IPS-15b (cell line): ENCODE measurements at regions not wholly inside any gene's neighbourhood (a gene's known extent, or its start where the extent isn't known, plus 50 kb on each side); places are given as distances from the start of the nearest gene placed in this dataset.

Experiments used
- H3K27me3 ChIP-seq: one replicate; pipeline ENCODE4 v1.6.1; 2013; ENCODE audit warnings: low read length; ENCODE audit not compliant: control insufficient read depth, insufficient read depth
- H3K36me3 ChIP-seq: one replicate; pipeline ENCODE4 v1.6.1; 2013; ENCODE audit warnings: low read length; ENCODE audit not compliant: control insufficient read depth, insufficient read depth
- H3K4me1 ChIP-seq: one replicate; pipeline ENCODE4 v1.6.1; 2013; ENCODE audit warnings: mild to moderate bottlenecking, low read length; ENCODE audit not compliant: control insufficient read depth, insufficient read depth
- H3K4me3 ChIP-seq: one replicate; pipeline ENCODE4 v1.5.1; 2013; ENCODE audit warnings: low read depth, low read length
- H3K9ac ChIP-seq: one replicate; pipeline ENCODE4 v1.6.1; 2013; ENCODE audit warnings: low read depth, mild to moderate bottlenecking, low read length
- H3K9me3 ChIP-seq: one replicate; pipeline ENCODE4 v1.6.1; 2013; ENCODE audit warnings: mild to moderate bottlenecking, low read length; ENCODE audit not compliant: control insufficient read depth, insufficient read depth

- no peaks in the 10 kb centered on the region for H3K4me1 ChIP-seq
- H3K36me3 ChIP-seq: no peaks in the 10 kb centered on the region
- no peak overlapping the region for H3K9ac ChIP-seq
- H3K4me3 ChIP-seq: no peak overlapping the region
- H3K9me3 ChIP-seq: no peaks in the 10 kb centered on the region
- H3K27me3 ChIP-seq: peaks cover 4% of the 10 kb centered on the region
Observed at GRCh38 chr20:63107449-63108200, 100.9 kb upstream of the BHLHE23 start.

GRCh38 chr20:63106765-63107448 is 100.1 kb upstream of the BHLHE23 start:
- Histone ChIP-seq H3K36me3 (no peaks in the 10 kb centered on the region), H3K4me3 (no peak overlapping the region), H3K4me1 (no peaks in the 10 kb centered on the region), H3K9ac (no peak overlapping the region), H3K27me3 (peaks cover 11% of the 10 kb centered on the region), H3K9me3 (no peaks in the 10 kb centered on the region)

GRCh38 chr20:63106108-63106764 is 99.5 kb upstream of the BHLHE23 start:
- Histone ChIP-seq H3K27me3 (peaks cover 17% of the 10 kb centered on the region), H3K36me3 (no peaks in the 10 kb centered on the region), H3K4me3 (no peak overlapping the region), H3K4me1 (no peaks in the 10 kb centered on the region), H3K9me3 (no peaks in the 10 kb centered on the region), H3K9ac (no peak overlapping the region)

GRCh38 chr20:63105211-63106107 is 98.7 kb upstream of the BHLHE23 start:
- Histone ChIP-seq H3K27me3 (peaks cover 25% of the 10 kb centered on the region), H3K9ac (no peak overlapping the region), H3K4me3 (no peak overlapping the region), H3K9me3 (no peaks in the 10 kb centered on the region), H3K4me1 (no peaks in the 10 kb centered on the region), H3K36me3 (no peaks in the 10 kb centered on the region)

- Histone ChIP-seq H3K4me1 (peaks cover 3% of the 10 kb centered on the region), H3K4me3 (no peak overlapping the region), H3K9ac (no peak overlapping the region), H3K27me3 (peaks cover 28% of the 10 kb centered on the region), H3K36me3 (no peaks in the 10 kb centered on the region), H3K9me3 (no peaks in the 10 kb centered on the region)
Observed at GRCh38 chr20:63104312-63105181, 97.8 kb upstream of the BHLHE23 start.

- Histone ChIP-seq H3K9ac (no peak overlapping the region), H3K36me3 (no peaks in the 10 kb centered on the region), H3K9me3 (no peaks in the 10 kb centered on the region), H3K4me3 (no peak overlapping the region), H3K4me1 (peaks cover 6% of the 10 kb centered on the region), H3K27me3 (peaks cover 37% of the 10 kb centered on the region)
Observed at GRCh38 chr20:63103402-63104311, 96.9 kb upstream of the BHLHE23 start.

GRCh38 chr20:63102721-63103375 is 96.1 kb upstream of the BHLHE23 start:
- peaks cover 41% of the 10 kb centered on the region for H3K27me3 ChIP-seq
- H3K36me3 ChIP-seq: no peaks in the 10 kb centered on the region
- peaks cover 6% of the 10 kb centered on the region for H3K4me1 ChIP-seq
- peak overlapping the region; percentile 53 for H3K4me3 ChIP-seq
- H3K9me3 ChIP-seq: no peaks in the 10 kb centered on the region
- H3K9ac ChIP-seq: no peak overlapping the region

- H3K27me3 ChIP-seq: peaks cover 41% of the 10 kb centered on the region
- no peaks in the 10 kb centered on the region for H3K9me3 ChIP-seq
- H3K4me1 ChIP-seq: peaks cover 6% of the 10 kb centered on the region
- no peaks in the 10 kb centered on the region for H3K36me3 ChIP-seq
- peak overlapping the region; percentile 53 for H3K4me3 ChIP-seq
- no peak overlapping the region for H3K9ac ChIP-seq
Observed at GRCh38 chr20:63101781-63102720, 95.3 kb upstream of the BHLHE23 start.
